ENCODE measurements at regions not wholly inside any gene's neighbourhood (a gene's known extent, or its start where the extent isn't known, plus 50 kb on each side); places are given as distances from the start of the nearest gene placed in this dataset.

GRCh38 chr2:173829727-173830126 lies 135.4 kb downstream of the SP3 start:
- DNase-seq: no peak

GRCh38 chr2:173830170-173830569 lies 135.0 kb downstream of the SP3 start:
- no peak for DNase-seq

DNA sequence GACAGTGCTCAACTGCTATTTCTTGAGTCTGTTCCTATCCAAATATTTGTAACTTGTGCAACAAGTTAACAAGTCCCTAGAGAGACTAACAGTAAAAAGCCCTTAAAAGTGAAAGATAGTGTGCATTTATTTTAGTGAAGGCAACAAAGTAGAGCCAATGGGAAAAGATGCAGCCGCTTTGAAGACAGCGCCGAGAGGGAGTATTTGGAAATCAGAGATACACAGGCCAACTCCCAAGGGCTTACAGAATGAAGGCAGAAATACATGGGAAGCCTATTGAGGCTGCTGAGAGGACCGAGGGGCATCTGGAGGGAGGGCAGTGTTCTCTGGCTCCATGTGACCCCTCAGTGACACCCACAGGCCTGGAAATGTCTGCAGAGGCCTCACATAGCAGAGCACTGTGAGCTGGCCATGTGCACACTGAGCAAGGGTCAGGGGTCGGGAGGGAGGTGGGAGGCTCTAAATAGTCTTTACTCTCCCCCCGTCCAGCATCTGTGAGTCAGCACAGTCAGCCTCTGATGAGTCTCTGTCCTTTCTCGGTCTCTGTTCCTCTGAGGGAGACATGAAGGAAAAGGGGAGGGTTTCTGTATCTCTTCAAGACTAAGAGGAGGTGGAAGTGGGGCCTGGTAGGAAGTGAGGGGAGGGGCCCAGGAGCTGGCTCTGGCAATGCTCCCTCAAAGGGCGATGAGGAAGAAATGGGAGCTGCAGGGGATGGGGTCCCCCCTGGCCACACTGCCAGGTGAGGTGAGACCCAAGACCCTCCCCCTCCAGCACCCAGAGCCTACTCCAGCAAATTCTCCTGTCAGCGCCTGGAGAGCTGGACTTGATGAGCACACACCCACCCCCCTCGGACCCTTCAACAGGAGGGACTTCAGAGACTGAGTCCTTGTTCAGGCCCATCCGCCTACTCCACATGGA lies 133.6 kb downstream of the SP3 start:
- peak; percentile 14 to 19 (median 18) for DNase-seq

DNA sequence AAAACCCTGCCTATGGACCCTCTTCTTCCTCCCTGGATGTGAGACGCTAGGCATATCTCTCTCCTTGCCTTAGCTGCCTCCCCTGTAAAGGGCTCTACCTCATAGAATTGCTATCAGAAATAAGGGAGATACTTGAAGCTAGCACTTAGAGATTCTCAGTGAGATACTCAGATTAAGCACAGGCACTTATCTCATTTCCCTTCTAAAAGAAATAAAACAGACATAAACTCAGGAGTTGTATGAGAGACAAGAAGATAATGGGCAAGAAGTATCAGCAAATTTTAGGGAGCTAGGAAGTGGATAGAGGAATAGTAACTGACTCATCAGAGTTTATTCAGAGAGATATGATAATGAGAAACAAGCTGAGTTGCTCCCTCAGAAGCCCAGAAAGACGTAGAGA lies 131.0 kb downstream of the SP3 start:
- DNase-seq: no peak

DNA sequence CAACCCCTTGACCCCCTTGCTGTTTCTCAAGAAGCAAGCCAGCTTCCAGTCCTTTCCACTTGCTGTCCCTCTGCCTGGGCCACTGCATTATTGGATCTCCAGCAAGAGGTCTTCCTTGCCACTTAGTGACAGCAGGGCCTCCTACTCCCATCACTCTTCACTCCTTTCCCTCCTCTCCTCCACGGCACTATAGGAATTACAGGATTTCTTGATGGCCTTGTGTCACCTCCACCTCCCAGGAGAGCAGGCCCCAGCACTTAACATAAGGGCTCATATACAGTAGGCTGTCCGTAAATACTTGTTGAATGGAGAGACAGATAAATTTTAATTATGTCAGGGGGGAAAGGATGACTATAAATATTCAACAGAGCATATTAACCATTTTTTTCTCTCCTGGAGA lies 129.4 kb downstream of the SP3 start:
- DNase-seq: no peak

GRCh38 chr2:173841110-173841509 lies 124.1 kb downstream of the SP3 start:
- no peak for DNase-seq

DNA sequence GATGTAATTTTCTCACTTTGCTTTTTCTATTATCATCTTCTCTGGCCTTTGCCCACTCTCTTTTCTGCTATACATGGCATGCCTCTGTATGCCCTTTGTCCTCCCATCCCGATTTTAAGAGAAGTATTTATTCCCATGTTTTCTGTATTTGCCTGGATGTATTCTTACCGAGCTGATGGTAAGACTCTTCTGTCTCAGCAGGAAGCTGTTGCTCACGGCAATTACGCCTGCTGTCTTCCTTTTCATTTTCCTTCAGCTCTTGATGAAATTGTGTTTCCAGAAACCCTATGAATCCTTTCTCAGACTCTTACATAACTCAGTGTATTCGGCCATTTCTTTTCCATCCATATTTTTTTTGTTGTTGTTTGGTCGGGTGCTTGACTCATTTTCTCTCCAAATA lies 121.6 kb downstream of the SP3 start:
- no peak for DNase-seq

- DNase-seq: no peak
These were observed 114.0 kb downstream of the SP3 start for GRCh38 chr2:173851141-173851641.

DNA sequence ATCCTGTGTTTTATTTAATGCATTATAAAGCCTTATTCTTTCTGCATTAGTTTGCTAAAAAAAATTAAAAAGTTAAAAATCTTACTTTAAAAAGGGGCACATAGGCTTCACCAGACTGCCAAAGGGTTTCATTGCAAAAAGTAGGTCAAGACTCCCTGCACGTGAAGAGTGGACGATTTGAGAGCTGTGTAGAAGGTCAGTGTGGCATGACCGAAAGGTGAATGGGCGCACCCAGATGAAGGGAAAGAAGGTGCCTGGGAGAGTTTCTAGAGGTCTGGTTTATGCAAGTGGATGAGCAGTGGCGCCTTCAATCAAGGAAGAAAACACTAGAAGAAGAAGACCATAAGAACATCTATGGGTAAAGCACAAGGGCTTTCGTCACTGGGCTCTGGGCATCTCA lies 111.0 kb downstream of the SP3 start:
- no peak for DNase-seq

DNA sequence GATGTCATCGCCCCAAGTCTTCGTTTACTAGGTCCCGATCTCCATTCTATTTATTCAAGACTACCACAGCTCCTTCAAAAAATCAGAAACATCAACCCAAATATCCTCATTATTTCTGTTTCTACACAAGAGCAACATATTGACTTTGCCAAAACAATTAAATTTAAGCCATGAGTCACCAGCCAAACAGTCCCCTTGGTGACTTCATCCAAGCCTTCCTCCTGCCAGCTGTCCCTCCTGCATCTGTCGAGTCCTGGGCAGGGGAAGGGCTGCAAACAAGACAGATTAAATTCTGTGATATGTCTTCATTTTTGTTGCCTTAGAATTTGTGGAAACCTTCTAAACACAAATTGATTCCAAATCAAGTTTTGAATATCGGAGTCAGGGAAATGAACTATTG lies 110.3 kb downstream of the SP3 start:
- DNase-seq: peak; percentile 38 to 56 (median 54)

GRCh38 chr2:173855661-173856060 lies 109.5 kb downstream of the SP3 start:
- no peak for DNase-seq

All from suppressor macrophage treated with lipopolysaccharide for 1 hour (primary cell).